GM21390 (cell line): ENCODE measurements at regions not wholly inside any gene's neighbourhood (a gene's known extent, or its start where the extent isn't known, plus 50 kb on each side); places are given as distances from the start of the nearest gene placed in this dataset.
"Not testable (repeated sequence)": the region's sequence is repeated elsewhere in the genome, so short reads cannot be mapped to it uniquely, and the experiment has no call there.

Experiments used
- ATAC-seq: cut with Tn5 transposase; IDR thresholded peaks from one replicate; pipeline ENCODE4 v1.9.1; 2021; ENCODE audit not compliant: unreplicated experiment

GRCh38 chr1:90313778-90314177, 318.9 kb downstream of the ZNF326 start:
- ATAC-seq, result no peak

- ATAC-seq, result no peak
These were observed 314.9 kb downstream of the ZNF326 start for GRCh38 chr1:90309806-90310205.

- no peak for ATAC-seq
These were observed 313.5 kb downstream of the ZNF326 start for GRCh38 chr1:90308421-90308820.

- no peak for ATAC-seq
These were observed 310.7 kb downstream of the ZNF326 start for GRCh38 chr1:90305577-90305976.

GRCh38 chr1:90296327-90296726, 301.4 kb downstream of the ZNF326 start:
- ATAC-seq, result no peak

- no peak for ATAC-seq
These were observed 300.6 kb downstream of the ZNF326 start for GRCh38 chr1:90295534-90295933.

- ATAC-seq, result no peak
These were observed 296.7 kb downstream of the ZNF326 start for GRCh38 chr1:90291431-90292216.

- no peak for ATAC-seq
These were observed 287.9 kb downstream of the ZNF326 start for GRCh38 chr1:90282811-90283210.

- ATAC-seq, result not testable (repeated sequence)
These were observed 287.0 kb downstream of the ZNF326 start for GRCh38 chr1:90281886-90282285.

- ATAC-seq, result no peak
These were observed 282.4 kb downstream of the ZNF326 start for GRCh38 chr1:90277270-90277669.

GRCh38 chr1:90274376-90274775, 279.5 kb downstream of the ZNF326 start:
- ATAC-seq, result no peak

GRCh38 chr1:90273241-90273774, 278.4 kb downstream of the ZNF326 start:
- ATAC-seq, result no peak

GRCh38 chr1:90262791-90263190, 267.9 kb downstream of the ZNF326 start:
- ATAC-seq, result no peak

GRCh38 chr1:90262286-90262685, 267.4 kb downstream of the ZNF326 start:
- no peak for ATAC-seq

GRCh38 chr1:90246069-90246468, 251.2 kb downstream of the ZNF326 start:
- ATAC-seq, result no peak

GRCh38 chr1:90236493-90236892, 241.6 kb downstream of the ZNF326 start:
- ATAC-seq, result no peak

- no peak for ATAC-seq
These were observed 228.5 kb downstream of the ZNF326 start for GRCh38 chr1:90223401-90223800.

GRCh38 chr1:90220941-90221693, 226.2 kb downstream of the ZNF326 start:
- ATAC-seq, result no peak

GRCh38 chr1:90220496-90220895, 225.6 kb downstream of the ZNF326 start:
- no peak for ATAC-seq

- not testable (repeated sequence) for ATAC-seq
These were observed 224.4 kb downstream of the ZNF326 start for GRCh38 chr1:90219166-90219871.
